ENCODE measurements at regions not wholly inside any gene's neighbourhood (a gene's known extent, or its start where the extent isn't known, plus 50 kb on each side); places are given as distances from the start of the nearest gene placed in this dataset.

DNA sequence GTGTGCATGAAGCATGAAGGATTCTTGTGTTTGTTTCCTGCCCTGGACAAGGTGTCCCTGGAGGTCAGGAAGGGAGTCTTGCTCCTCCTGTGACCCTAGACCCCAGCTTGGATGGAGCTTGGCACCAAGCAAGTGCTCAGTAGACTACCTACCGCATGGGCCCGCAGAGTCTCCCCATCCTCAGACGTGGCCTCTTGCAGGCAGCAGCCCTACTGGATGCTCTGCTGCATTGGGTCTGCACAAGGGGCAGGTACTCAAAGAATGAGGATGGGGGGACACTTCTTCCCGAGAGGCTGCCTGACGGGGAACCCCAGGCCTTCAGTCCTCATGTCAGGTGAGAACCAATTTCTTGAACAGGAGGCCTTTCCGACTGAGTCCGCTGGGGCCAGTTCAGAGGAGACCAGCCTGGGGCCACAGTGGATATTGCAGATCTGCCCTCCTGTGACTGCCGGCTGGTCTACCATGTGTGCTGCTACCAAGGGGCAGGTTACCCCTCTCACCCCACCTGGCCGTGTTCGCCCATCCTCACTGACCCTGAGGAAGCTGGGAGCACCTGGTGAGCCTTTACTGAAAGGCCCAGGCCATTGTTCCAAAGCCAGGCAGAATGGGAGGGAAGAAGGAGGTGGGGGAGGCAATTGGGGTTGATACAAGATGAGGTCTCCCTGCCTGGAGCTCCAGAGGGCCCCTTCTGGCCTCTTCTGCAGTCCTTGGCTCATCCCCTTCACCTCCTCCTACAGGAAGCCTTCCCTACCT lies 206.3 kb downstream of the RAB11FIP4 start:
- intact Hi-C loops (cut with DNase I), result loop anchor here (1.0 to 5.0 kb wide), 3 partner anchors 27 to 139 kb away; no protein-coding TSS in a partner anchor

DNA sequence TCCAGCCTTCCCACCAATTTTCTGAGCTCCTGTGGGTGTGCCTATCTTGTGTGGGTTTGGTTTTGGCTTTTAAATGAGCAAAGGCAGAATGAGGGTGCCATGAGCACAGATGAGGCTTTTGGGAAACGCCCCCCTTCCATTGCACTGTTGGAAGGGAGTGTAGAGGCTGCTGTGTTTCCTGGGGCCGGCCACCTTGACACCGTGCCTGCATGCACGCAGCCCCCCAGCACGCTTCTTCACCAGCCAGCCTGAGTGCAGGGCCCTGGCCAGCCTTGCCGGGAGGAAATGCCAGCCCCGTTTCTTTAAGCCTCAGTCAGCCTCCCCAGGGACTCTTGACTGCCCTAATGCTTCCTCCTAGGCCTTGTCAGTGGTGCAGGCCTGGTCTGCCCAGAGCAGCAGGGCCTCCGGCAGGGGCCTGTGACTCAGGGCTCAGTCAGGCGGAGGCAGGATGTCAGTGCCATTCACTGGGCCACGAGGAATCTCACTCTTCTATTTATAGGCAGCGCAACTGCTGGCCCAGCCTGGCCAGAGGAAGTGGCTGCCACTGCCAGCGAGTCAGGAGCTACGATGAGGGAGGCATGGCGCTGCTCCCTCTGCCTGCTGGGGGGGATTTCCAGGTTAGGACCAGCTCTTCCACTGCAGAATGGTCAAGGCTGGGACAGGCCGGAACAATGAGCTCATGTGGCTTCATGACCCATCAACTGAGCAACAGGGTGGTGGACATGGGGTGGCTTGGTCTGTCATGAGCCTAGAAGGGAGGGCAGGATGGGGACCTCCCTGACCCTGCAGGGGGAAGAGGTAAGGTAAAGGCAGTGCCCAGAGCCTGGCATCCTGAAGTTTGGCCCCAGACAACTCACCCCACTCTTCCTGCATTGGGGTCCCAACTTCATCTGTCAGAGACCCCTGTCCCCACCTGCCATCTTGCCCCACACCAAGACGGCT lies 205.2 kb downstream of the RAB11FIP4 start:
- intact Hi-C loops (cut with DNase I), result loop anchor here (1.0 to 5.0 kb wide), 3 partner anchors 26 to 141 kb away; no protein-coding TSS in a partner anchor
- peak; percentile 92 for DNase-seq (ENCODE audit: low spot score)

More for the DNA sequence above, 206.3 kb downstream of the RAB11FIP4 start:
- DNase-seq (ENCODE audit: low spot score), result peak; percentile 44

DNA sequence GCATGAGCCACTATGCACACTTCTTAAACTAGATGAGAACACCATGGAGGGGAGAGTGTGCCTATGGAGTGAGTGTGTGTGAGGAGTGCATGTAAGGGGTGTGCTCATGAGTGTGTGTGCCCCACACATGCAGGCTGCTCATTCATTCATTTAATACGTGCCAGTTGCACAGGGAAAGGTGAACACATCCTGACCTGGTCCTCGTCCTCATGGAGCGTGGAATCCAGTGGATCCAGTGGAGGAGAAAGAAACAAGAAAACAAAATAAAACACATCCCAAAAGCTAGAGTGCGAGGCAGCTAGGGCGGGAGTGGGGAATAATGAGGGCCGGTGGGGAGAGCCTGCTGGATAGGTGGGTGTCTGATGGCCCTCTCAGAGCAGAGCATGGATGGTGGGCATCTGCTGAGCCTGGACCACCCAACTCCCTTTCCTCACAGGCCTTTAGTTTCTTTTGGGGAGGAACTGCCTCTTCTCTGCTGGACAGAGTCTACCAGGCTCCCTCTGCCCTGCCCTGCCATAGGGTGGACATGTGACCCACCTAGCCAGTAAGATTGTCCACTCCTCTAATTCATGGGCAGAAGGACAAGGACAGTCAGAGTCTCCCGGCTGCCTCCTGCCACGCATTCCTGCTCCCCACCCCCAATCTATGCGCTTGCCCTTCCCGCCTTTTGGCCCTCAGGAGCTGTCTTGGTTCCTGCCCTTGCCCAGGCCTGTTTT lies 204.3 kb downstream of the RAB11FIP4 start:
- no peak for DNase-seq (ENCODE audit: low spot score)
- intact Hi-C loops (cut with DNase I), result loop anchor here (2.0 to 5.0 kb wide), 2 partner anchors 25 to 141 kb away; no protein-coding TSS in a partner anchor

DNA sequence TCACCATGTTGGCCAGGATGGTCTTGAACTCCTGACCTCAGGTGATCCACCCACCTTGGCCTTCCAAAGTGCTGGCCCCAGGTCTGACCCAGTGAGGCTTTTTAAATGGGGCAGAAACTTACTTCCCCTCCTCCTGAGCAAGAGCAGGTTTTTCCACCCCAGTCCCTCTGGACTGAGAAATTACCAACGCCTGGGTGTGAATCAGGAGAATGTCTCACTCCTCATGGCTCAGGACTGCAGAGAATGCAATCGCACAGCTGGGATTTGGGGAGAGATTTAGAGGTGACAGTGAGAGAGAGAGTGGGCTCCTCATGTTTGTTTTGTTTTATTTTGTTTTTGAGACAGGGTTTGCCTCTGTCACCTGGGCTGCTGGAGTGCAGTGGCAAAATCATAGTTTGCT lies 203.6 kb downstream of the RAB11FIP4 start:
- no peak for DNase-seq (ENCODE audit: low spot score)
- intact Hi-C loops (cut with DNase I), result loop anchor here (5.0 kb wide), 1 partner anchor 142 kb away; no protein-coding TSS in a partner anchor

DNA sequence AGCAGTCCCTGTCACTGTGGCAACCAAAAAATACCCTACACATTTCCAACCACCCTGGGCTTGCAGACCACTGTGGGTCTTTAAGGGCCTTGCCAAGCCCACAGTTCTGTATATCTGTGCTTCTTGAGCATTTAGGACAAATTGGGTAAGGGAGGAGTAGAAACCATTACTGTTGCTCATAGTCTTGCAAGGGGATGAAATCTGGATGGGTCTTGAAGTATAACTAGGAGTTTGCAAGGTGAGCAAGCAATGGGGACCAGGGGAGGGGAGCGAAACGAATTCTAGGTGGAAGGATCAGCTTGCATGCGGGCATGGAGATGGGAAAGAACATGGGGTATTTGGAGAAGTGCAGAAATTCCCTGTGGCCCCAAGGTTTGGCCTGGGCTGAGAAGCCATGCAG lies 202.9 kb downstream of the RAB11FIP4 start:
- no peak for DNase-seq (ENCODE audit: low spot score)
- intact Hi-C loops (cut with DNase I), result no loop called here

DNA sequence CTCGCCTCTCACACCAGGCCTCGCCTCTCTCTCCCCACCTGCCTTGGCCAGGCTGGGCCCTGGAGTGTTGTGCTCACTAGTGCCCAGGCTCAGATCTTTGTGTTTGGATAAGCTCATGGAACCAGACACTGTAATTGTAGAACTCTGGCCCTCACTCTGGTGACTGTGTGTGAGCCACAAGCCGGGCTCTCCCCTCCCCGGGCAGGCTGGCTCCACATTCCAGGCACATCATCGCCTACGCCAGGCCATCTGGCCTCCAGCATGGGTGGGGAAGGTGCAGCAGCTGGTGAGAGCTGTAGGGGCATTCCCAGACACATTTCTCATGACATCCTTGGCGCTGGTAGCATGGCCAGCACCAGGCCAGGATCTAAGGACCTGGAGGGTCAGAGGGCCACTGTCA lies 202.3 kb downstream of the RAB11FIP4 start:
- intact Hi-C loops (cut with DNase I), result no loop called here
- peak; percentile 84 for DNase-seq (ENCODE audit: low spot score)

DNA sequence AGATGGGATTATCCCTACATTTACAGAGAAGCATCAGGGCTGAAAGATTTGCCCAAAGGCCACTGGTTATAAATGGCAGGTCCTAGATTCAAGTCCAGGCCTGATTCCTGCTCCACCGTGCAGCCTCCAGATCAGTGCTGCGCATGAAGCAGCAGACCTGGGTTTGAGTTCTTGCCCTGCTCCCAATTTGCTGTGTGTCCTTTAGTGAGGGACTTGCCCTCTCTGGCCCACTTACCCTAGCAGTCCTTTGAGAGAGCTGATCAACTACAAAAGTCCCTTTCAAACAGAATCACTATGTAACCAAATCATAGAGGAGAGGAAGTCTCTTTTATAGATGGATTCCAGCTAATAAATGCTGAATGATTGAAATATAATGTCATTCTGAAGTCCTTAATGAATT lies 200.4 kb downstream of the RAB11FIP4 start:
- intact Hi-C loops (cut with DNase I), result no loop called here
- no peak for DNase-seq (ENCODE audit: low spot score)

DNA sequence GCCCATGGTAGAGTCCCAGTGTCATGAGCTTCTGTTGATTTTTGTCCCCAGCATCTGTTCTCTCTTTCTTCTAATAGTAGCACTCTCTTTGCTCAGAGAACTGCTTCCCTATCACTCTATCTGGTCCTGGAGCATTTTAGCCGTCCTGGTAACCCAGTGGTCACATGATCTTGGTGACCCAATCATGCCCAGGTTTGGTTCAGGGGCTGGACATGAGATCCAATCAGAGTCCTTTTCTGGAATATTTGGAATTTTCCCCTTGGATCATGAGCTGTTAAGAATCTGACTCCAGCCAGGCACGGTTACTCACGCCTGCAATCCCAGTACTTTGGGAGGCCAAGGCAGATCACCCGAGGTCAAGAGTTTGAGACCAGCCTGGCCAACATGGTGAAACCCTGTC lies 197.0 kb downstream of the RAB11FIP4 start:
- DNase-seq (ENCODE audit: low spot score), result no peak
- intact Hi-C loops (cut with DNase I), result no loop called here

DNA sequence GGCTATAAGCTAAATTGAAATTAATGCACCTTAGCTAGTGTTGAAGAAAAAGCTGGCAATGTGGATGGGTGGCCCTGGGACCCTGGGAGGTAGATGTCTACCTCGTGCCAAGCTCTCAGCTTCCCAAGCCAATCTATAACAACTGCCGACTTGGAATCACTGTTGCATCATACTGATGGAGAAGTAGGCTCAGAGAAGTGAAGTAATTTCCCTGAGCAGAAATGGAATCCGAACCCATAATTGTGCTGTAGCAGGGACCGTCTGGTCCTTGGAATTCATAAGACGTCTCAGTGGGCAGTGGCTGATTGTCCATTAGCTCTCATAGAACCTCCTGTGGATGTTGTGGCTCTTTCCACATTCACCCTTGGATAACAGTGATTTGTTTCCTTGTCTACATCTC lies 196.6 kb downstream of the RAB11FIP4 start:
- no peak for DNase-seq (ENCODE audit: low spot score)
- intact Hi-C loops (cut with DNase I), result no loop called here

Measured in cardiac septum (tissue), 1 donor.